Endothelial cell of umbilical vein (primary cell): ENCODE measurements at regions not wholly inside any gene's neighbourhood (a gene's known extent, or its start where the extent isn't known, plus 50 kb on each side); places are given as distances from the start of the nearest gene placed in this dataset.

ENCODE experiments used
- BruUV-seq: library from RNA; stranded (reverse); fragments of 400-500 nt; replicated peaks from 2 replicates; lab custom pipeline; 2021; lab: Mats Ljungman, UMichigan
- CTCF ChIA-PET: fragments of 300-600, 350-600 bp; sonication (Branson Sonifier 250); formaldehyde crosslinking; loops from one replicate; lab custom pipeline; 2021; ENCODE audit warnings: antibody characterized with exemption, inconsistent platforms; lab: Charles Lee
- POLR2A ChIA-PET: fragments of 300-600, 350-600 bp; sonication (Branson Sonifier 250); formaldehyde crosslinking; loops from one replicate; lab custom pipeline; 2021; ENCODE audit warnings: antibody characterized with exemption, inconsistent platforms; lab: Charles Lee
- DNase-seq: peaks from one replicate; pipeline ENCODE4 v3.0.0-alpha.2; 2011; ENCODE audit warnings: low read depth, low spot score
- FAIRE-seq: peaks from 2 replicates; lab custom pipeline; 2011; peaks lifted over from hg19 to GRCh38; lab: Jason Lieb, UNC
- H2AFZ ChIP-seq: 2 replicates; pipeline ENCODE4 v1.6.0; 2012; ENCODE audit warnings: low read depth, low read length, control low read depth, inconsistent platforms
- H3K27ac ChIP-seq: 2 replicates; pipeline ENCODE4 v1.5.1; 2011; ENCODE audit warnings: low read depth, mild to moderate bottlenecking, control low read depth, low read length, moderate library complexity; ENCODE audit not compliant: insufficient read depth
- H3K27me3 ChIP-seq, 2 experiments: 2 replicates each; pipeline versions ENCODE4 v1.6.0 to v1.6.1; 2011; ENCODE audit warnings: low read length in 2 of 2, mixed read lengths in 1 of 2; ENCODE audit not compliant: control insufficient read depth in 2 of 2, insufficient read depth in 2 of 2
- H3K36me3 ChIP-seq, 2 experiments: 2 replicates in 1 of 2; 3 replicates in 1 of 2; pipeline ENCODE4 v1.5.1; 2011; ENCODE audit warnings: low read length in 2 of 2, mild to moderate bottlenecking in 1 of 2, moderate library complexity in 1 of 2; ENCODE audit not compliant: control insufficient read depth in 2 of 2, insufficient read depth in 2 of 2; ENCODE audit errors: extremely low read depth in 1 of 2
- H3K4me1 ChIP-seq: 3 replicates; pipeline ENCODE4 v1.5.1; 2011; ENCODE audit warnings: mild to moderate bottlenecking, low read length; ENCODE audit not compliant: control insufficient read depth, insufficient read depth; ENCODE audit errors: extremely low read depth
- H3K4me2 ChIP-seq: 2 replicates; pipeline ENCODE4 v1.6.1; 2011; ENCODE audit warnings: low read length, control low read depth, mixed read lengths; ENCODE audit not compliant: insufficient read depth
- H3K4me3 ChIP-seq, 3 experiments: fragments of 200-600 bp in 1 of 3; sonication (generic), shearing (Covaris generic) in 1 of 3; replicated peaks in 1 of 3; 2 replicates each; pipeline ENCODE4 v1.5.1; 2011 to 2016; ENCODE audit warnings: control low read depth in 3 of 3, low read length in 3 of 3, mild to moderate bottlenecking in 2 of 3, inconsistent platforms in 1 of 3, low read depth in 1 of 3, moderate library complexity in 1 of 3; ENCODE audit not compliant: insufficient read depth in 1 of 3
- H3K79me2 ChIP-seq: 2 replicates; pipeline ENCODE4 v1.6.0; 2012; ENCODE audit warnings: low read length, inconsistent platforms; ENCODE audit not compliant: control insufficient read depth, insufficient read depth
- H3K9ac ChIP-seq: replicated peaks from 2 replicates; pipeline ENCODE3; 2011; ENCODE audit warnings: low read length, control low read depth; ENCODE audit not compliant: insufficient read depth; ENCODE audit errors: extremely low read depth
- H3K9me1 ChIP-seq: replicated peaks from 3 replicates; pipeline ENCODE4 v1.6.0; 2011; ENCODE audit warnings: mild to moderate bottlenecking, low read length; ENCODE audit not compliant: control insufficient read depth, insufficient read depth; ENCODE audit errors: extremely low read depth
- H3K9me3 ChIP-seq: replicated peaks from 2 replicates; pipeline ENCODE4 v1.5.1; 2012; ENCODE audit warnings: low read length, inconsistent platforms; ENCODE audit not compliant: control insufficient read depth, insufficient read depth
- H4K20me1 ChIP-seq: replicated peaks from 2 replicates; pipeline ENCODE3; 2011; ENCODE audit warnings: mild to moderate bottlenecking, low read length; ENCODE audit not compliant: control insufficient read depth, insufficient read depth; ENCODE audit errors: extremely low read depth
- FOS ChIP-seq: IDR thresholded peaks from 2 replicates; pipeline ENCODE4 v1.6.1; 2011; ENCODE audit warnings: mild to moderate bottlenecking, low read length, moderate library complexity, borderline replicate concordance; ENCODE audit not compliant: insufficient read depth
- GATA2 ChIP-seq: IDR thresholded peaks from 2 replicates; pipeline ENCODE4 v1.7.0; 2011; ENCODE audit warnings: low read depth, mild to moderate bottlenecking, moderate library complexity, mixed read lengths, low read length; ENCODE audit not compliant: insufficient read length, insufficient read depth
- JUN ChIP-seq: IDR thresholded peaks from 2 replicates; pipeline ENCODE4 v1.6.1; 2011; ENCODE audit warnings: borderline replicate concordance, low read depth; ENCODE audit not compliant: insufficient read length, insufficient read depth
- MYC ChIP-seq: IDR thresholded peaks from one replicate; pipeline ENCODE4 v1.6.1; 2011; ENCODE audit warnings: mild to moderate bottlenecking, low read depth, low read length
- POLR2A ChIP-seq: IDR thresholded peaks from 2 replicates; pipeline ENCODE4 v1.6.1; 2012; ENCODE audit warnings: low read depth, mild to moderate bottlenecking, control low read depth, low read length
- POLR2AphosphoS5 ChIP-seq: IDR thresholded peaks from 2 replicates; pipeline ENCODE4 v1.6.1; 2012; ENCODE audit warnings: low read depth, mild to moderate bottlenecking, control low read depth, low read length, moderate library complexity; ENCODE audit not compliant: insufficient read depth
- dilution Hi-C: fragments of 300-500 bp; cut with MboI; formaldehyde crosslinking; loops from one replicate; pipeline ENCODE4 v1.15.0; 2019; ENCODE audit warnings: low sequenced_read_pairs; ENCODE audit not compliant: extremely low pct_ligation_motif_present
- intact Hi-C: fragments of 100-400 bp; cut with micrococcal nuclease; formaldehyde crosslinking; loops from one replicate; pipeline ENCODE4 v1.10.0; 2022
- TF ChIP-seq, protein P1 (sequence below): IDR thresholded peaks from 2 replicates; pipeline ENCODE4 v1.6.1; 2011; ENCODE audit not compliant: insufficient read depth, insufficient read length
- TF ChIP-seq, protein P2 (sequence below), 2 donors: IDR thresholded peaks; 1 replicate in 1 of 2; 2 replicates in 1 of 2; pipeline ENCODE4 v1.5.1; 2011; ENCODE audit warnings: low read length in 2 of 2, mild to moderate bottlenecking in 2 of 2, moderate library complexity in 2 of 2, control low read depth in 1 of 2, inconsistent platforms in 1 of 2, low read depth in 1 of 2; ENCODE audit not compliant: insufficient read depth in 1 of 2; ENCODE audit errors: extremely low read depth in 1 of 2

DNA sequence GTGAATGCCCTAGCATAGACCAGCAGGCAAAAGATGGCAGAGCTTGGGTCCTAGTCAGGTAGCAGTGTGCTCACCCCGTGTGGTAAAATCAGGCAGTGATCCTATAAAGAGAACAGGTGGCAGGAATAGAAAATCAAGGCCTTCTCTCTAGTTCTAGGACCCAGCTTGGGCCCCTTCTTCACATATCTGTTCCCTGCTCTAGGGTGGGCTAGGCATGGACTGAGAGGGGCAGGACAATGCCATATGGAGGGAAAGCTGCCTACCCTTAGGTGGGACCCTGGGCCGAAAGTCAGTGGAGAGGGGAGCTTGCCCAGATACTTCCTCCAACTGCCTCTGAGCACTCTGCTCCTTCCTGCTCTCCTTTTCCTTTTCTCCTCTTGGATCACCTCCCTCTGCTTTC is 117.4 kb upstream of the NALF2 start:
- H3K4me1 ChIP-seq, result no peaks in the 10 kb centered on the region
- no peak overlapping the region for H3K4me3 ChIP-seq
- FAIRE-seq (no peak), DNase-seq (no peak)
- no peaks in the 10 kb centered on the region for H4K20me1 ChIP-seq
- H3K27ac ChIP-seq, result no peak overlapping the region
- no peak overlapping the region for H3K4me2 ChIP-seq
- POLR2A ChIA-PET, result no interaction called here
- H3K9me3 ChIP-seq, result no peaks in the 10 kb centered on the region
- intact Hi-C loops (loop anchor here (5.0 kb wide), 1 partner anchor 559 kb away; the partner anchor contains the start of gene EFNB1), dilution Hi-C loops (no loop called here)
- CTCF ChIA-PET, result interaction anchor here (0.8 to 2.9 kb wide), 4 partner anchors 559 to 654 kb away, joined by 3 to 21 read pairs (median 13); no protein-coding TSS in a partner anchor
- no peaks in the 10 kb centered on the region for H3K9me1 ChIP-seq
- H2AFZ ChIP-seq, result no peak overlapping the region
- TF ChIP-seq, protein P1, sequence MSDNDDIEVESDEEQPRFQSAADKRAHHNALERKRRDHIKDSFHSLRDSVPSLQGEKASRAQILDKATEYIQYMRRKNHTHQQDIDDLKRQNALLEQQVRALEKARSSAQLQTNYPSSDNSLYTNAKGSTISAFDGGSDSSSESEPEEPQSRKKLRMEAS, result no peak
- TF ChIP-seq FOS, result no peak
- TF ChIP-seq, protein P2, sequence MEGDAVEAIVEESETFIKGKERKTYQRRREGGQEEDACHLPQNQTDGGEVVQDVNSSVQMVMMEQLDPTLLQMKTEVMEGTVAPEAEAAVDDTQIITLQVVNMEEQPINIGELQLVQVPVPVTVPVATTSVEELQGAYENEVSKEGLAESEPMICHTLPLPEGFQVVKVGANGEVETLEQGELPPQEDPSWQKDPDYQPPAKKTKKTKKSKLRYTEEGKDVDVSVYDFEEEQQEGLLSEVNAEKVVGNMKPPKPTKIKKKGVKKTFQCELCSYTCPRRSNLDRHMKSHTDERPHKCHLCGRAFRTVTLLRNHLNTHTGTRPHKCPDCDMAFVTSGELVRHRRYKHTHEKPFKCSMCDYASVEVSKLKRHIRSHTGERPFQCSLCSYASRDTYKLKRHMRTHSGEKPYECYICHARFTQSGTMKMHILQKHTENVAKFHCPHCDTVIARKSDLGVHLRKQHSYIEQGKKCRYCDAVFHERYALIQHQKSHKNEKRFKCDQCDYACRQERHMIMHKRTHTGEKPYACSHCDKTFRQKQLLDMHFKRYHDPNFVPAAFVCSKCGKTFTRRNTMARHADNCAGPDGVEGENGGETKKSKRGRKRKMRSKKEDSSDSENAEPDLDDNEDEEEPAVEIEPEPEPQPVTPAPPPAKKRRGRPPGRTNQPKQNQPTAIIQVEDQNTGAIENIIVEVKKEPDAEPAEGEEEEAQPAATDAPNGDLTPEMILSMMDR (IDR thresholded peaks at IDR 0.05; ENCODE audit: extremely low read depth in 1 of 2, insufficient read depth in 1 of 2, low read depth in 1 of 2, low read length in 2 of 2), result no peak
- no peak for TF ChIP-seq POLR2A
- TF ChIP-seq JUN, result no peak
- TF ChIP-seq POLR2AphosphoS5, result no peak
- TF ChIP-seq MYC, result no peak
- no peak for TF ChIP-seq GATA2
- no peaks in the 10 kb centered on the region for H3K79me2 ChIP-seq
- no peak overlapping the region for H3K9ac ChIP-seq
- H3K36me3 ChIP-seq, result no peaks in the 10 kb centered on the region
- no TSS peak for BruUV-seq
- H3K27me3 ChIP-seq, result no peaks in the 10 kb centered on the region
